ENCODE measurements at regions not wholly inside any gene's neighbourhood (a gene's known extent, or its start where the extent isn't known, plus 50 kb on each side); places are given as distances from the start of the nearest gene placed in this dataset.

DNA sequence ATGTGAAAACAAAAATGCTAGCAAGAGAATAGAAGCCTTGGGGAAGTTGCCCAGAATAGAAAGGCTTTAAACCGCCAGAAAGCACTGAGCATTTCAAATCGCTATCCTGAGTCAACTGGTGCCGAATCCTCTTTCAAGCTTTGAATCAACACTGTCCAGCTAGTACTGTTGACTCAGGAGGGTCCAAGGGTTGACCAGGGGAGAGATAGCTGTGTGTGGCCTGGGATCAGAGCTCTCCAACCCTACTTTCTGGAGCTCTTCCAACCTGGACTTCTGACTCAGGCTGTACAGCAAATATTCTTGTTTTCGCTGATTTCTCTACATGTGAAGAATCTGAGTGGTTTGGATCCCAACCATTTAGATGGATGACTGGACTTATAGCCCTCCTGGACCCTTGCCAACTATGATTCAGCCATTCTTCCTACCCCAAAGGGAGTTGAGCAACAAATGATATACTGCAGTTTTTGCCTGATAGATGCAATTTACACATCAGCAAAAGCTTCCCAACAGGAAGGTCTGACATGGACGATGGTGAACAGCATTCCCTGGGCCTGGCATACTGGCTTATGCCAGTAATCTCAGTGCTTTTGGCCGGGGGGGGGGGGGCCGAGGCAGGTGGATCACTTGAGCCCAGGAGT lies 154.0 kb upstream of the SDK2 start:
- in situ Hi-C loops (cut with HindIII; ENCODE audit: low pct_unique_long_range_greater_than_20kb, low sequenced_read_pairs): no loop called here

GRCh38 chr17:73799096-73799495 lies 154.9 kb upstream of the SDK2 start:
- in situ Hi-C loops (cut with HindIII; ENCODE audit: low pct_unique_long_range_greater_than_20kb, low sequenced_read_pairs): no loop called here
- H3K9me3 ChIP-seq (ENCODE audit: control insufficient read depth, insufficient read depth, low read depth, low read length): no peaks in the 10 kb centered on the region
- CTCF ChIA-PET: interaction anchor here (0.7 kb wide), 1 partner anchor 74 kb away, joined by 3 read pairs; no protein-coding TSS in a partner anchor

More for the DNA sequence above, 154.0 kb upstream of the SDK2 start:
- H3K9me3 ChIP-seq (ENCODE audit: control insufficient read depth, insufficient read depth, low read depth, low read length): no peaks in the 10 kb centered on the region
- no peak overlapping the region for H3K27ac ChIP-seq (ENCODE audit: low read length)
- TF ChIP-seq SIN3A (IDR thresholded peaks at IDR 0.05; ENCODE audit: borderline replicate concordance, insufficient read depth, low read depth, low read length) (no peak), POLR2AphosphoS5 (IDR thresholded peaks at IDR 0.05; ENCODE audit: low read depth, low read length) (no peak), CTCF (IDR thresholded peaks at IDR 0.05) (no peak), TCF7L2 (IDR thresholded peaks at IDR 0.05; ENCODE audit: low read depth, low read length) (no peak)
- TF ChIP-seq, protein P1, sequence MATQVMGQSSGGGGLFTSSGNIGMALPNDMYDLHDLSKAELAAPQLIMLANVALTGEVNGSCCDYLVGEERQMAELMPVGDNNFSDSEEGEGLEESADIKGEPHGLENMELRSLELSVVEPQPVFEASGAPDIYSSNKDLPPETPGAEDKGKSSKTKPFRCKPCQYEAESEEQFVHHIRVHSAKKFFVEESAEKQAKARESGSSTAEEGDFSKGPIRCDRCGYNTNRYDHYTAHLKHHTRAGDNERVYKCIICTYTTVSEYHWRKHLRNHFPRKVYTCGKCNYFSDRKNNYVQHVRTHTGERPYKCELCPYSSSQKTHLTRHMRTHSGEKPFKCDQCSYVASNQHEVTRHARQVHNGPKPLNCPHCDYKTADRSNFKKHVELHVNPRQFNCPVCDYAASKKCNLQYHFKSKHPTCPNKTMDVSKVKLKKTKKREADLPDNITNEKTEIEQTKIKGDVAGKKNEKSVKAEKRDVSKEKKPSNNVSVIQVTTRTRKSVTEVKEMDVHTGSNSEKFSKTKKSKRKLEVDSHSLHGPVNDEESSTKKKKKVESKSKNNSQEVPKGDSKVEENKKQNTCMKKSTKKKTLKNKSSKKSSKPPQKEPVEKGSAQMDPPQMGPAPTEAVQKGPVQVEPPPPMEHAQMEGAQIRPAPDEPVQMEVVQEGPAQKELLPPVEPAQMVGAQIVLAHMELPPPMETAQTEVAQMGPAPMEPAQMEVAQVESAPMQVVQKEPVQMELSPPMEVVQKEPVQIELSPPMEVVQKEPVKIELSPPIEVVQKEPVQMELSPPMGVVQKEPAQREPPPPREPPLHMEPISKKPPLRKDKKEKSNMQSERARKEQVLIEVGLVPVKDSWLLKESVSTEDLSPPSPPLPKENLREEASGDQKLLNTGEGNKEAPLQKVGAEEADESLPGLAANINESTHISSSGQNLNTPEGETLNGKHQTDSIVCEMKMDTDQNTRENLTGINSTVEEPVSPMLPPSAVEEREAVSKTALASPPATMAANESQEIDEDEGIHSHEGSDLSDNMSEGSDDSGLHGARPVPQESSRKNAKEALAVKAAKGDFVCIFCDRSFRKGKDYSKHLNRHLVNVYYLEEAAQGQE (IDR thresholded peaks at IDR 0.05; ENCODE audit: insufficient read depth in 1 of 2, low read depth in 2 of 2, low read length in 1 of 2): no peak
- BruUV-seq (replicated peaks): no TSS peak
- ATAC-seq: no peak
- no peaks in the 10 kb centered on the region for H3K4me1 ChIP-seq (ENCODE audit: control insufficient read depth, insufficient read depth, low read length)
- CTCF ChIA-PET: interaction anchor here (0.6 to 0.7 kb wide), 2 partner anchors 18 to 46 kb away, joined by 3 to 4 read pairs; no protein-coding TSS in a partner anchor
- H3K27me3 ChIP-seq (ENCODE audit: control insufficient read depth, insufficient read depth, low read length): peaks cover 17% of the 10 kb centered on the region
- POLR2A ChIA-PET: interaction anchor here (0.5 kb wide), 1 partner anchor 326 kb away, joined by 3 read pairs; no protein-coding TSS in a partner anchor
- no peak for DNase-seq (ENCODE audit: low read depth, low spot score)
- H3K36me3 ChIP-seq (ENCODE audit: control insufficient read depth, insufficient read depth, low read length): no peaks in the 10 kb centered on the region
- intact Hi-C loops (cut with micrococcal nuclease; ENCODE audit: unreplicated experiment): no loop called here
- no peak overlapping the region for H3K4me3 ChIP-seq (ENCODE audit: low read depth in 2 of 2, low read length in 2 of 2)

More at GRCh38 chr17:73799096-73799495, 154.9 kb upstream of the SDK2 start:
- no TSS peak for BruUV-seq (replicated peaks)
- Histone ChIP-seq H3K36me3 (ENCODE audit: control insufficient read depth, insufficient read depth, low read length) (no peaks in the 10 kb centered on the region), H3K27ac (ENCODE audit: low read length) (no peak overlapping the region), H3K27me3 (ENCODE audit: control insufficient read depth, insufficient read depth, low read length) (peaks cover 17% of the 10 kb centered on the region), H3K4me1 (ENCODE audit: control insufficient read depth, insufficient read depth, low read length) (no peaks in the 10 kb centered on the region), H3K4me3 (ENCODE audit: low read depth in 2 of 2, low read length in 2 of 2) (no peak overlapping the region)
- no peak for ATAC-seq
- TF ChIP-seq CTCF (IDR thresholded peaks at IDR 0.05) (no peak), TCF7L2 (IDR thresholded peaks at IDR 0.05; ENCODE audit: low read depth, low read length) (no peak), SIN3A (IDR thresholded peaks at IDR 0.05; ENCODE audit: borderline replicate concordance, insufficient read depth, low read depth, low read length) (no peak), POLR2AphosphoS5 (IDR thresholded peaks at IDR 0.05; ENCODE audit: low read depth, low read length) (no peak)
- TF ChIP-seq, protein P1 (IDR thresholded peaks at IDR 0.05; ENCODE audit: insufficient read depth in 1 of 2, low read depth in 2 of 2, low read length in 1 of 2): no peak
- intact Hi-C loops (cut with micrococcal nuclease; ENCODE audit: unreplicated experiment): no loop called here
- POLR2A ChIA-PET: interaction anchor here (0.6 to 0.7 kb wide), 2 partner anchors 18 to 149 kb away, joined by 3 to 5 read pairs; no protein-coding TSS in a partner anchor
- no peak for DNase-seq (ENCODE audit: low read depth, low spot score)

Data from Panc1 (cell line).